Testis (tissue), 2 donors: ENCODE measurements at regions not wholly inside any gene's neighbourhood (a gene's known extent, or its start where the extent isn't known, plus 50 kb on each side); places are given as distances from the start of the nearest gene placed in this dataset.
A peak's percentile ranks its signal among the peaks of the same experiment; 100 is the strongest.

ENCODE experiments used
- DNase-seq: peaks from one replicate; pipeline ENCODE4 v3.0.0-alpha.2; 2019
- H3K27ac ChIP-seq, 2 donors: fragments of 200-600 bp; sonication (generic); one replicate each; pipeline ENCODE4 v1.5.1; 2019
- H3K27me3 ChIP-seq: fragments of 200-600 bp; sonication (generic); one replicate; pipeline ENCODE4 v1.5.1; 2019
- H3K36me3 ChIP-seq: fragments of 200-600 bp; sonication (generic); one replicate; pipeline ENCODE4 v1.5.1; 2017; ENCODE audit warnings: low read depth; ENCODE audit errors: missing control alignments
- H3K4me1 ChIP-seq: fragments of 200-600 bp; sonication (generic); one replicate; pipeline ENCODE4 v1.5.1; 2019
- H3K4me3 ChIP-seq, 2 donors: fragments of 200-600 bp; sonication (generic); one replicate each; pipeline ENCODE4 v1.5.1; 2017 to 2019
- H3K9me3 ChIP-seq: fragments of 200-600 bp; sonication (generic); one replicate; pipeline ENCODE4 v1.5.1; 2017
- CTCF ChIP-seq, 3 experiments: fragments of 450-650 bp in 2 of 3; fragments of 200-600 bp in 1 of 3; sonication (generic) in 1 of 3; IDR thresholded peaks; one replicate each; pipeline ENCODE4 v1.5.1; 2016 to 2019; ENCODE audit warnings: antibody characterized with exemption in 3 of 3, mild to moderate bottlenecking in 2 of 3, moderate library complexity in 1 of 3
- POLR2A ChIP-seq: fragments of 450-650 bp; IDR thresholded peaks from one replicate; pipeline ENCODE4 v1.6.1; 2017; ENCODE audit warnings: antibody characterized with exemption, mild to moderate bottlenecking, moderate library complexity
- WGBS, 2 donors: methylation state at CpG; one replicate each; pipeline ENCODE4 v1.1.5; 2018; 5-methylcytosine and 5-hydroxymethylcytosine counted together
- intact Hi-C: fragments of 100-400 bp; cut with DNase I; formaldehyde crosslinking; loops from one replicate; pipeline ENCODE4 v1.15.1; 2023; ENCODE audit warnings: low total_unique reads

- Histone ChIP-seq H3K9me3 (no peaks in the 10 kb centered on the region), H3K4me3 (no peak overlapping the region), H3K4me1 (no peaks in the 10 kb centered on the region), H3K27me3 (no peaks in the 10 kb centered on the region), H3K36me3 (no peaks in the 10 kb centered on the region), H3K27ac (no peak overlapping the region)
- intact Hi-C loops = no loop called here
- no peak for DNase-seq
- TF ChIP-seq POLR2A (no peak), CTCF (IDR thresholded peaks at IDR 0.05) (no peak)
- 66 to 69% methylated on average over 5 of the region's 5 CpGs for WGBS, 2 donors
Observed at GRCh38 chr5:87829217-87829551, 416.5 kb upstream of the CCNH start.

DNA sequence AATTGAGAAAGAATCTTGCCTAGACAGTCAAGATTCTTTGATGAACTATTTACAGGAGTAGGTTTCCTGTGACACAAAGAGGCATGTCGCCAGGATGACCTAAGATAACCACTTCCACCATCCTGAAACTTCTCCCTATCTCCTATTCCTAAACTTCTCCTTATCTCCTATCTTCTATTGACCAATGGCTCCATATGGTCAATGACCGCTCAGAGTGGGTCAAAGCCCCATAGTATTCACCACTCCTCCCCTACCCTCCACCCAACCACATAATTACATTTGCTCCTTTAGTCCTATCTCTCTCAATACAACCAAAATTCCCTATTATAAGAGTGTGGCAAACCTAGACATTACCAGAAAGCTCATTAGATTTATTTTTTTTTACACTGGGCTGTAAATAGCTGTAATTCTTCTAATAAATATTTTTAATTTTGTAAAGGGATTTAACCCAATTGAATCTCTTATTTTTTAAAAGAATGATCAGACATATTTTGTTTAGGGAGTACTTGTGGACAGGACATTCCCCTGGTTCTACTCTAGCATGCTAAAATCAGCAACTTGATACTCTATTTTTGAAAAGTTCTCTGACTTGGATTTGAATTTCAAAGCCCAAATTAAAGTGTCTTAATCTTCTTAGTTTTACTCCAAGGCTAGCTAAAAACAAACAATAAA is 416.0 kb upstream of the CCNH start:
- Histone ChIP-seq H3K27ac (no peak overlapping the region), H3K36me3 (no peaks in the 10 kb centered on the region), H3K4me3 (no peak overlapping the region), H3K27me3 (no peaks in the 10 kb centered on the region), H3K4me1 (no peaks in the 10 kb centered on the region), H3K9me3 (no peaks in the 10 kb centered on the region)
- no peak for TF ChIP-seq POLR2A
- no peak for TF ChIP-seq CTCF (IDR thresholded peaks at IDR 0.05)
- no peak for DNase-seq
- intact Hi-C loops = no loop called here
- WGBS, 2 donors = 79 to 93% methylated on average over 2 of the region's 2 CpGs

DNA sequence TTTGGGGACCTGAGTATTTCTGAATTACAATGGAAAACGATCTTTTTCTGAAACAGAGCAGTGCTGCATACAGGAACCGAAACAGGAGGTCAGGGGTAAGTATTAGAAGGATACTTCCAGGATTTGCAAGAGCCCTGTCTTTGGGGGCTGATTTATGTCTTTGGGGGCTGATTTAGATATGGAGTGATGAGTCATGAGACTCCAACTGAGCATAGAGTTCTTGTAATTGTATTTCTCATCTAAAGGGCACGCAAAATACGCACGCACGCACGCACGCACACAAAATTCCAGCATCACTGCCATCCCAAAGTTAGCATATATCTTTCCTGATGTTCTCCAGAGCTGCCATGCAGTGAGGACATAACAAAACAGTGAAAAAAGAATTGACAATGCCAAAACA is 414.8 kb upstream of the CCNH start:
- 75 to 84% methylated on average over 8 of the region's 8 CpGs for WGBS, 2 donors
- TF ChIP-seq POLR2A (no peak), CTCF (IDR thresholded peaks at IDR 0.05) (no peak)
- intact Hi-C loops = no loop called here
- no peaks in the 10 kb centered on the region for H3K36me3 ChIP-seq
- H3K9me3 ChIP-seq = no peaks in the 10 kb centered on the region
- H3K27me3 ChIP-seq = no peaks in the 10 kb centered on the region
- H3K4me3 ChIP-seq = no peak overlapping the region
- no peak for DNase-seq
- no peak overlapping the region for H3K27ac ChIP-seq
- no peaks in the 10 kb centered on the region for H3K4me1 ChIP-seq

- TF ChIP-seq CTCF (IDR thresholded peaks at IDR 0.05) (no peak), POLR2A (no peak)
- Histone ChIP-seq H3K9me3 (no peaks in the 10 kb centered on the region), H3K27ac (no peak overlapping the region), H3K4me1 (no peaks in the 10 kb centered on the region), H3K36me3 (no peaks in the 10 kb centered on the region), H3K27me3 (no peaks in the 10 kb centered on the region), H3K4me3 (no peak overlapping the region)
- WGBS, 2 donors = 51 to 53% methylated on average over 3 of the region's 3 CpGs
- intact Hi-C loops = no loop called here
- DNase-seq = no peak
Observed at GRCh38 chr5:87826507-87826906, 413.8 kb upstream of the CCNH start.

GRCh38 chr5:87825583-87825982 is 412.9 kb upstream of the CCNH start:
- DNase-seq = peak; percentile 30
- Histone ChIP-seq H3K4me1 (no peaks in the 10 kb centered on the region), H3K27me3 (no peaks in the 10 kb centered on the region), H3K27ac (no peak overlapping the region), H3K9me3 (no peaks in the 10 kb centered on the region), H3K36me3 (no peaks in the 10 kb centered on the region), H3K4me3 (no peak overlapping the region)
- 38 to 50% methylated on average over 1 of the region's 1 CpG for WGBS, 2 donors
- TF ChIP-seq CTCF (IDR thresholded peaks at IDR 0.05) (no peak), POLR2A (no peak)
- intact Hi-C loops = no loop called here
